ENCODE measurements at regions not wholly inside any gene's neighbourhood (a gene's known extent, or its start where the extent isn't known, plus 50 kb on each side); places are given as distances from the start of the nearest gene placed in this dataset.

DNA sequence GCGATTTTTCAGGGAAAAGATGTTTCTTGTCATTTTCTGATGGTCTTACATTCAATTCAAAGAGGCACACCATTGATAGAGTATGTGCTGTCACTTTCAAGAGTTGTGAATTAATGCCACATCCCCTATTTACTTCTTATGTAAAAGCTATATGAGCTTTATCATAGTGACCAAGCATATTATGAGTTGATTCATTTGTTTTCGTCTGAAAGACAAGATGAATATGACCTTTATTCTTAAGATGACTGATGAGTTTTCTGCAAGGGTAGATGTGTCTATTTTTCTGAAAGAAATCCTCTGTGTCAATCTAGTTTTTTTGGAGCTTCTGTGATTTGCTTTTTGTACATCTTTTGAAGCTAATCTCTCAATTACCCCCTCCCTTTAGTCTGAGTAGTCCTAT is 676.3 kb upstream of the ARGLU1 start:
- ChIA-PET CTCF (interaction anchor here (1.4 kb wide), 1 partner anchor 22 kb away, joined by 3 read pairs; no protein-coding TSS in a partner anchor), POLR2A (no interaction called here)
- no peaks in the 10 kb centered on the region for H3F3A ChIP-seq (replicated peaks; ENCODE audit: insufficient read depth)
- H4K20me1 ChIP-seq (ENCODE audit: insufficient read depth), result no peaks in the 10 kb centered on the region
- no peaks in the 10 kb centered on the region for H3K36me3 ChIP-seq (replicated peaks in 1 of 2; ENCODE audit: control insufficient read depth in 1 of 2, insufficient read depth in 2 of 2, low read length in 1 of 2)
- H3K27me3 ChIP-seq (ENCODE audit: insufficient read depth), result no peaks in the 10 kb centered on the region
- H3K79me2 ChIP-seq (ENCODE audit: insufficient read depth), result no peaks in the 10 kb centered on the region; the same call in 1 of the 2 replicates
- DNase-seq, result no peak
- no peak overlapping the region for H3K4me2 ChIP-seq
- TF ChIP-seq ZBTB33 (IDR thresholded peaks at IDR 0.05; ENCODE audit: borderline replicate concordance, low read depth), result no peak
- TF ChIP-seq RAD21 (IDR thresholded peaks at IDR 0.05; ENCODE audit: low read length), result no peak
- TF ChIP-seq GABPA (IDR thresholded peaks at IDR 0.05; ENCODE audit: low read depth), result no peak
- TF ChIP-seq, protein P1, sequence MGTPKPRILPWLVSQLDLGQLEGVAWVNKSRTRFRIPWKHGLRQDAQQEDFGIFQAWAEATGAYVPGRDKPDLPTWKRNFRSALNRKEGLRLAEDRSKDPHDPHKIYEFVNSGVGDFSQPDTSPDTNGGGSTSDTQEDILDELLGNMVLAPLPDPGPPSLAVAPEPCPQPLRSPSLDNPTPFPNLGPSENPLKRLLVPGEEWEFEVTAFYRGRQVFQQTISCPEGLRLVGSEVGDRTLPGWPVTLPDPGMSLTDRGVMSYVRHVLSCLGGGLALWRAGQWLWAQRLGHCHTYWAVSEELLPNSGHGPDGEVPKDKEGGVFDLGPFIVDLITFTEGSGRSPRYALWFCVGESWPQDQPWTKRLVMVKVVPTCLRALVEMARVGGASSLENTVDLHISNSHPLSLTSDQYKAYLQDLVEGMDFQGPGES (IDR thresholded peaks at IDR 0.05; ENCODE audit: low read depth, low read length), result no peak
- no peak for TF ChIP-seq NFIC (IDR thresholded peaks at IDR 0.05; ENCODE audit: borderline replicate concordance)
- no peak for TF ChIP-seq YY1 (IDR thresholded peaks at IDR 0.05; ENCODE audit: low read depth)
- no peak for TF ChIP-seq USF1 (IDR thresholded peaks at IDR 0.05; ENCODE audit: borderline replicate concordance, low read depth)
- no peak for TF ChIP-seq FOXJ3 (CRISPR knock-in tag; IDR thresholded peaks at IDR 0.05)
- H3K4me3 ChIP-seq (ENCODE audit: low read depth in 2 of 2, low read length in 1 of 2), result no peak overlapping the region
- H3K9me3 ChIP-seq, result no peaks in the 10 kb centered on the region
- no peaks in the 10 kb centered on the region for H3K9me2 ChIP-seq
- H3K9ac ChIP-seq, result no peak overlapping the region
- WGBS (ENCODE audit: low lambda C conversion rate), result 75% methylated on average over 2 of the region's 2 CpGs
- no peak overlapping the region for H2AFZ ChIP-seq (ENCODE audit: low read depth)
- no peaks in the 10 kb centered on the region; a peak in 1 of 4 replicates for H3K4me1 ChIP-seq (ENCODE audit: control insufficient read depth in 1 of 2, insufficient read depth in 2 of 2, low read depth in 1 of 2, low read length in 1 of 2)
- no peak overlapping the region for H3K27ac ChIP-seq (ENCODE audit: low read depth in 2 of 2, low read length in 1 of 2)

GRCh38 chr13:107242138-107242537 is 674.2 kb upstream of the ARGLU1 start:
- no peaks in the 10 kb centered on the region for H3K9me3 ChIP-seq
- DNase-seq, result no peak
- no peaks in the 10 kb centered on the region for H3K36me3 ChIP-seq (replicated peaks in 1 of 2; ENCODE audit: control insufficient read depth in 1 of 2, insufficient read depth in 2 of 2, low read length in 1 of 2)
- H3K9ac ChIP-seq, result no peak overlapping the region
- H3K4me2 ChIP-seq, result no peak overlapping the region
- no peaks in the 10 kb centered on the region for H3K27me3 ChIP-seq (ENCODE audit: insufficient read depth)
- WGBS (ENCODE audit: low lambda C conversion rate), result 96% methylated on average over 6 of the region's 6 CpGs
- H2AFZ ChIP-seq (ENCODE audit: low read depth), result no peak overlapping the region
- H3K9me2 ChIP-seq, result no peaks in the 10 kb centered on the region
- ChIA-PET CTCF (no interaction called here), POLR2A (no interaction called here)
- H3K27ac ChIP-seq (ENCODE audit: low read depth in 2 of 2, low read length in 1 of 2), result no peak overlapping the region
- no peaks in the 10 kb centered on the region; the same call in 1 of the 2 replicates for H3K79me2 ChIP-seq (ENCODE audit: insufficient read depth)
- no peak overlapping the region for H3K4me3 ChIP-seq (ENCODE audit: low read depth in 2 of 2, low read length in 1 of 2)
- no peak for TF ChIP-seq MAX (IDR thresholded peaks at IDR 0.05; ENCODE audit: low read depth)
- TF ChIP-seq, protein P2, sequence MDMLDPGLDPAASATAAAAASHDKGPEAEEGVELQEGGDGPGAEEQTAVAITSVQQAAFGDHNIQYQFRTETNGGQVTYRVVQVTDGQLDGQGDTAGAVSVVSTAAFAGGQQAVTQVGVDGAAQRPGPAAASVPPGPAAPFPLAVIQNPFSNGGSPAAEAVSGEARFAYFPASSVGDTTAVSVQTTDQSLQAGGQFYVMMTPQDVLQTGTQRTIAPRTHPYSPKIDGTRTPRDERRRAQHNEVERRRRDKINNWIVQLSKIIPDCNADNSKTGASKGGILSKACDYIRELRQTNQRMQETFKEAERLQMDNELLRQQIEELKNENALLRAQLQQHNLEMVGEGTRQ (IDR thresholded peaks at IDR 0.05; ENCODE audit: borderline replicate concordance, low read depth, low read length), result no peak
- no peak for TF ChIP-seq FOXJ3 (CRISPR knock-in tag; IDR thresholded peaks at IDR 0.05)
- no peak for TF ChIP-seq TCF12 (IDR thresholded peaks at IDR 0.05)
- no peak for TF ChIP-seq RXRA (IDR thresholded peaks at IDR 0.05; ENCODE audit: borderline replicate concordance, low read depth)
- no peak for TF ChIP-seq MEF2A (IDR thresholded peaks at IDR 0.05; ENCODE audit: borderline replicate concordance, low read depth)
- TF ChIP-seq EP300 (IDR thresholded peaks at IDR 0.05; ENCODE audit: borderline replicate concordance in 1 of 2, low read depth in 1 of 2, low read length in 1 of 2), result no peak
- TF ChIP-seq NFIC (IDR thresholded peaks at IDR 0.05; ENCODE audit: borderline replicate concordance), result no peak
- no peak for TF ChIP-seq TAF1 (IDR thresholded peaks at IDR 0.05; ENCODE audit: borderline replicate concordance, low read depth, low read length)
- no peaks in the 10 kb centered on the region for H3F3A ChIP-seq (replicated peaks; ENCODE audit: insufficient read depth)
- no peaks in the 10 kb centered on the region; a peak in 1 of 4 replicates for H3K4me1 ChIP-seq (ENCODE audit: control insufficient read depth in 1 of 2, insufficient read depth in 2 of 2, low read depth in 1 of 2, low read length in 1 of 2)
- H4K20me1 ChIP-seq (ENCODE audit: insufficient read depth), result no peaks in the 10 kb centered on the region
